ENCODE measurements at regions not wholly inside any gene's neighbourhood (a gene's known extent, or its start where the extent isn't known, plus 50 kb on each side); places are given as distances from the start of the nearest gene placed in this dataset.

- no peaks in the 10 kb centered on the region for H3K79me2 ChIP-seq (ENCODE audit: control insufficient read depth, insufficient read depth, low read length, unreplicated experiment)
- no peak overlapping the region for H3K27ac ChIP-seq (ENCODE audit: low read depth, low read length)
- no peaks in the 10 kb centered on the region for H3K36me3 ChIP-seq (ENCODE audit: insufficient read depth, low read length)
- H3K27me3 ChIP-seq (ENCODE audit: insufficient read depth, low read length): no peaks in the 10 kb centered on the region
- no peak overlapping the region for H3K4me3 ChIP-seq (ENCODE audit: low read depth, low read length)
- H3K4me1 ChIP-seq (ENCODE audit: control insufficient read depth, insufficient read depth, low read length, unreplicated experiment): no peaks in the 10 kb centered on the region
- no peak overlapping the region for H2AFZ ChIP-seq (ENCODE audit: low read length, unreplicated experiment)
These were observed 367.2 kb downstream of the RASEF start for GRCh38 chr9:82695704-82696103.

- no peaks in the 10 kb centered on the region for H3K79me2 ChIP-seq (ENCODE audit: control insufficient read depth, insufficient read depth, low read length, unreplicated experiment)
- H3K27ac ChIP-seq (ENCODE audit: low read depth, low read length): no peak overlapping the region
- no peak overlapping the region for H2AFZ ChIP-seq (ENCODE audit: low read length, unreplicated experiment)
- H3K4me3 ChIP-seq (ENCODE audit: low read depth, low read length): no peak overlapping the region
- no peaks in the 10 kb centered on the region for H3K4me1 ChIP-seq (ENCODE audit: control insufficient read depth, insufficient read depth, low read length, unreplicated experiment)
- no peaks in the 10 kb centered on the region for H3K27me3 ChIP-seq (ENCODE audit: insufficient read depth, low read length)
- H3K36me3 ChIP-seq (ENCODE audit: insufficient read depth, low read length): no peaks in the 10 kb centered on the region
These were observed 356.2 kb downstream of the RASEF start for GRCh38 chr9:82706786-82707185.

- Histone ChIP-seq H3K79me2 (ENCODE audit: control insufficient read depth, insufficient read depth, low read length, unreplicated experiment) (no peaks in the 10 kb centered on the region), H3K4me3 (ENCODE audit: low read depth, low read length) (no peak overlapping the region), H3K27ac (ENCODE audit: low read depth, low read length) (no peak overlapping the region), H3K4me1 (ENCODE audit: control insufficient read depth, insufficient read depth, low read length, unreplicated experiment) (no peaks in the 10 kb centered on the region), H3K27me3 (ENCODE audit: insufficient read depth, low read length) (no peaks in the 10 kb centered on the region), H2AFZ (ENCODE audit: low read length, unreplicated experiment) (no peak overlapping the region), H3K36me3 (ENCODE audit: insufficient read depth, low read length) (no peaks in the 10 kb centered on the region)
These were observed 346.1 kb downstream of the RASEF start for GRCh38 chr9:82716821-82717220.

- Histone ChIP-seq H3K4me3 (ENCODE audit: low read depth, low read length) (no peak overlapping the region), H3K79me2 (ENCODE audit: control insufficient read depth, insufficient read depth, low read length, unreplicated experiment) (no peaks in the 10 kb centered on the region), H3K27me3 (ENCODE audit: insufficient read depth, low read length) (no peaks in the 10 kb centered on the region), H3K36me3 (ENCODE audit: insufficient read depth, low read length) (no peaks in the 10 kb centered on the region), H2AFZ (ENCODE audit: low read length, unreplicated experiment) (no peak overlapping the region), H3K4me1 (ENCODE audit: control insufficient read depth, insufficient read depth, low read length, unreplicated experiment) (no peaks in the 10 kb centered on the region), H3K27ac (ENCODE audit: low read depth, low read length) (no peak overlapping the region)
These were observed 342.4 kb downstream of the RASEF start for GRCh38 chr9:82720515-82720914.

GRCh38 chr9:82721593-82721992 is 341.3 kb downstream of the RASEF start:
- Histone ChIP-seq H3K27me3 (ENCODE audit: insufficient read depth, low read length) (no peaks in the 10 kb centered on the region), H2AFZ (ENCODE audit: low read length, unreplicated experiment) (no peak overlapping the region), H3K4me1 (ENCODE audit: control insufficient read depth, insufficient read depth, low read length, unreplicated experiment) (no peaks in the 10 kb centered on the region), H3K79me2 (ENCODE audit: control insufficient read depth, insufficient read depth, low read length, unreplicated experiment) (no peaks in the 10 kb centered on the region), H3K27ac (ENCODE audit: low read depth, low read length) (no peak overlapping the region), H3K4me3 (ENCODE audit: low read depth, low read length) (no peak overlapping the region), H3K36me3 (ENCODE audit: insufficient read depth, low read length) (no peaks in the 10 kb centered on the region)

GRCh38 chr9:82722051-82722450 is 340.9 kb downstream of the RASEF start:
- Histone ChIP-seq H3K36me3 (ENCODE audit: insufficient read depth, low read length) (no peaks in the 10 kb centered on the region), H2AFZ (ENCODE audit: low read length, unreplicated experiment) (no peak overlapping the region), H3K4me1 (ENCODE audit: control insufficient read depth, insufficient read depth, low read length, unreplicated experiment) (no peaks in the 10 kb centered on the region), H3K27me3 (ENCODE audit: insufficient read depth, low read length) (no peaks in the 10 kb centered on the region), H3K4me3 (ENCODE audit: low read depth, low read length) (no peak overlapping the region), H3K27ac (ENCODE audit: low read depth, low read length) (no peak overlapping the region), H3K79me2 (ENCODE audit: control insufficient read depth, insufficient read depth, low read length, unreplicated experiment) (no peaks in the 10 kb centered on the region)

- Histone ChIP-seq H3K36me3 (ENCODE audit: insufficient read depth, low read length) (no peaks in the 10 kb centered on the region), H3K79me2 (ENCODE audit: control insufficient read depth, insufficient read depth, low read length, unreplicated experiment) (no peaks in the 10 kb centered on the region), H3K27ac (ENCODE audit: low read depth, low read length) (no peak overlapping the region), H3K27me3 (ENCODE audit: insufficient read depth, low read length) (no peaks in the 10 kb centered on the region), H3K4me1 (ENCODE audit: control insufficient read depth, insufficient read depth, low read length, unreplicated experiment) (no peaks in the 10 kb centered on the region), H3K4me3 (ENCODE audit: low read depth, low read length) (no peak overlapping the region), H2AFZ (ENCODE audit: low read length, unreplicated experiment) (no peak overlapping the region)
These were observed 340.4 kb downstream of the RASEF start for GRCh38 chr9:82722561-82722960.

- Histone ChIP-seq H3K4me3 (ENCODE audit: low read depth, low read length) (no peak overlapping the region), H3K79me2 (ENCODE audit: control insufficient read depth, insufficient read depth, low read length, unreplicated experiment) (no peaks in the 10 kb centered on the region), H3K27me3 (ENCODE audit: insufficient read depth, low read length) (no peaks in the 10 kb centered on the region), H2AFZ (ENCODE audit: low read length, unreplicated experiment) (no peak overlapping the region), H3K4me1 (ENCODE audit: control insufficient read depth, insufficient read depth, low read length, unreplicated experiment) (no peaks in the 10 kb centered on the region), H3K36me3 (ENCODE audit: insufficient read depth, low read length) (no peaks in the 10 kb centered on the region), H3K27ac (ENCODE audit: low read depth, low read length) (no peak overlapping the region)
These were observed 336.3 kb downstream of the RASEF start for GRCh38 chr9:82726424-82727276.

- no peaks in the 10 kb centered on the region for H3K4me1 ChIP-seq (ENCODE audit: control insufficient read depth, insufficient read depth, low read length, unreplicated experiment)
- no peak overlapping the region for H3K27ac ChIP-seq (ENCODE audit: low read depth, low read length)
- H3K27me3 ChIP-seq (ENCODE audit: insufficient read depth, low read length): no peaks in the 10 kb centered on the region
- no peaks in the 10 kb centered on the region for H3K79me2 ChIP-seq (ENCODE audit: control insufficient read depth, insufficient read depth, low read length, unreplicated experiment)
- H3K36me3 ChIP-seq (ENCODE audit: insufficient read depth, low read length): no peaks in the 10 kb centered on the region
- no peak overlapping the region for H2AFZ ChIP-seq (ENCODE audit: low read length, unreplicated experiment)
- H3K4me3 ChIP-seq (ENCODE audit: low read depth, low read length): no peak overlapping the region
These were observed 333.8 kb downstream of the RASEF start for GRCh38 chr9:82729141-82729540.

- H3K4me1 ChIP-seq (ENCODE audit: control insufficient read depth, insufficient read depth, low read length, unreplicated experiment): no peaks in the 10 kb centered on the region
- H3K36me3 ChIP-seq (ENCODE audit: insufficient read depth, low read length): no peaks in the 10 kb centered on the region
- H2AFZ ChIP-seq (ENCODE audit: low read length, unreplicated experiment): no peak overlapping the region
- H3K27ac ChIP-seq (ENCODE audit: low read depth, low read length): no peak overlapping the region
- H3K4me3 ChIP-seq (ENCODE audit: low read depth, low read length): no peak overlapping the region
- no peaks in the 10 kb centered on the region for H3K79me2 ChIP-seq (ENCODE audit: control insufficient read depth, insufficient read depth, low read length, unreplicated experiment)
- no peaks in the 10 kb centered on the region for H3K27me3 ChIP-seq (ENCODE audit: insufficient read depth, low read length)
These were observed 332.9 kb downstream of the RASEF start for GRCh38 chr9:82729991-82730589.

- no peak overlapping the region for H3K4me3 ChIP-seq (ENCODE audit: low read depth, low read length)
- H3K79me2 ChIP-seq (ENCODE audit: control insufficient read depth, insufficient read depth, low read length, unreplicated experiment): no peaks in the 10 kb centered on the region
- no peak overlapping the region for H2AFZ ChIP-seq (ENCODE audit: low read length, unreplicated experiment)
- no peak overlapping the region for H3K27ac ChIP-seq (ENCODE audit: low read depth, low read length)
- no peaks in the 10 kb centered on the region for H3K36me3 ChIP-seq (ENCODE audit: insufficient read depth, low read length)
- H3K27me3 ChIP-seq (ENCODE audit: insufficient read depth, low read length): no peaks in the 10 kb centered on the region
- H3K4me1 ChIP-seq (ENCODE audit: control insufficient read depth, insufficient read depth, low read length, unreplicated experiment): no peaks in the 10 kb centered on the region
These were observed 330.0 kb downstream of the RASEF start for GRCh38 chr9:82732928-82733327.

Data from ACC112 (cell line).